ENCODE measurements at regions not wholly inside any gene's neighbourhood (a gene's known extent, or its start where the extent isn't known, plus 50 kb on each side); places are given as distances from the start of the nearest gene placed in this dataset.

DNA sequence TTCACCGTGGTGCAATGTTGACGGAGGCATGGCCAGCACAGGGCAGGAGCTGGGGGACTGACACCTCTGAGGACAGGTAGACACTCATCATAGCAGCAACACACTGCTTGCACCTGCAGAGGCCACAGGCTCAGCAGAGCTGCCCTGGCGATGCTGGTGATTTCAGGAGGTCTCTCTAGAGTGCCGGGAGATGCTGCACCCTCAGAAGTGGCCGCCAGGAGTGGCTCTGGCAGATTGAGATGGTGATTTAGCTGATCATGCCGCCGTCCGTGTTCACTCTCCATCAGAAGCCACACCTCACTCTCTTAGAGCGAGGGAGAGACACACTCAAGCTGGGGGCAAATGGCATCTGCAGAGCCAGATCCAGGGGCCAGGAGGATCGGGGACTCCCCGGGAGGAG, 244.6 kb upstream of the SGCG start:
- no peaks in the 10 kb centered on the region for H3K79me1 ChIP-seq (ENCODE audit: low read depth in 1 of 2, low read length in 2 of 2)
- H2AK5ac ChIP-seq (ENCODE audit: low read depth, low read length) = no peak overlapping the region
- no peaks in the 10 kb centered on the region for H3K9me1 ChIP-seq (ENCODE audit: insufficient read depth, low read length)
- no peak for DNase-seq
- no peaks in the 10 kb centered on the region; the same call in 1 of the 2 replicates for H3K9me3 ChIP-seq (ENCODE audit: control insufficient read depth, insufficient read depth, low read length)
- no peak overlapping the region for H3K4me3 ChIP-seq (ENCODE audit: insufficient read depth, low read depth, low read length)
- no peak overlapping the region for H2AK9ac ChIP-seq (replicated peaks; ENCODE audit: low read depth, low read length, poor library complexity)
- no peak overlapping the region for H3K14ac ChIP-seq (replicated peaks; ENCODE audit: low read depth, low read length)
- H3K56ac ChIP-seq (ENCODE audit: extremely low read depth, insufficient read depth, low read length) = no peak overlapping the region
- H2BK5ac ChIP-seq (ENCODE audit: low read depth, low read length, poor library complexity, severe bottlenecking) = no peak overlapping the region
- no peak overlapping the region for H4K91ac ChIP-seq (ENCODE audit: insufficient read depth, low read depth, low read length)
- H3K9ac ChIP-seq (ENCODE audit: low read depth, low read length) = no peak overlapping the region
- H3K23ac ChIP-seq (ENCODE audit: low read depth, low read length) = no peak overlapping the region
- no peak overlapping the region for H4K8ac ChIP-seq (ENCODE audit: low read depth in 2 of 2, low read length in 2 of 2)
- no peaks in the 10 kb centered on the region for H3K27me3 ChIP-seq (ENCODE audit: control insufficient read depth, insufficient read depth, low read length)
- POLR2A ChIA-PET (ENCODE audit: unreplicated experiment) = no interaction called here
- no peak for ATAC-seq (ENCODE audit: low read depth)
- H2BK120ac ChIP-seq (ENCODE audit: low read depth, low read length) = no peak overlapping the region
- H3K4ac ChIP-seq (ENCODE audit: low read depth, low read length) = no peak overlapping the region
- intact Hi-C loops (cut with micrococcal nuclease) (no loop called here), dilution Hi-C loops (cut with HindIII; ENCODE audit: low sequenced_read_pairs, unreplicated experiment) (no loop called here), in situ Hi-C loops (cut with MboI; ENCODE audit: low sequenced_read_pairs) (no loop called here)
- WGBS, 2 experiments (ENCODE audit: extremely low coverage in 2 of 2, insufficient read length in 1 of 2) = 50% methylated on average over 1 of the region's 11 CpGs; no CpG with 5 or more reads in 1 of the 2 experiments
- no peak overlapping the region for H4K5ac ChIP-seq (ENCODE audit: low read depth, low read length)
- no peak overlapping the region for H2BK20ac ChIP-seq (ENCODE audit: low read depth, low read length)
- H2AFZ ChIP-seq (replicated peaks; ENCODE audit: low read length, poor library complexity) = no peak overlapping the region
- no TSS peak for BruUV-seq (replicated peaks)
- no peak overlapping the region for H3K4me2 ChIP-seq (ENCODE audit: low read depth, low read length)
- H3K27ac ChIP-seq (ENCODE audit: insufficient read depth, low read length) = no peak overlapping the region
- no peak overlapping the region for H3K18ac ChIP-seq (ENCODE audit: low read depth, low read length)
- no peaks in the 10 kb centered on the region; the same call in 1 of the 2 replicates for H4K20me1 ChIP-seq (ENCODE audit: insufficient read depth, low read length)
- H3K4me1 ChIP-seq (ENCODE audit: control insufficient read depth, insufficient read depth, low read length) = no peaks in the 10 kb centered on the region
- H3K36me3 ChIP-seq (ENCODE audit: control insufficient read depth, insufficient read depth, low read length) = no peaks in the 10 kb centered on the region
- TF ChIP-seq, protein P1, sequence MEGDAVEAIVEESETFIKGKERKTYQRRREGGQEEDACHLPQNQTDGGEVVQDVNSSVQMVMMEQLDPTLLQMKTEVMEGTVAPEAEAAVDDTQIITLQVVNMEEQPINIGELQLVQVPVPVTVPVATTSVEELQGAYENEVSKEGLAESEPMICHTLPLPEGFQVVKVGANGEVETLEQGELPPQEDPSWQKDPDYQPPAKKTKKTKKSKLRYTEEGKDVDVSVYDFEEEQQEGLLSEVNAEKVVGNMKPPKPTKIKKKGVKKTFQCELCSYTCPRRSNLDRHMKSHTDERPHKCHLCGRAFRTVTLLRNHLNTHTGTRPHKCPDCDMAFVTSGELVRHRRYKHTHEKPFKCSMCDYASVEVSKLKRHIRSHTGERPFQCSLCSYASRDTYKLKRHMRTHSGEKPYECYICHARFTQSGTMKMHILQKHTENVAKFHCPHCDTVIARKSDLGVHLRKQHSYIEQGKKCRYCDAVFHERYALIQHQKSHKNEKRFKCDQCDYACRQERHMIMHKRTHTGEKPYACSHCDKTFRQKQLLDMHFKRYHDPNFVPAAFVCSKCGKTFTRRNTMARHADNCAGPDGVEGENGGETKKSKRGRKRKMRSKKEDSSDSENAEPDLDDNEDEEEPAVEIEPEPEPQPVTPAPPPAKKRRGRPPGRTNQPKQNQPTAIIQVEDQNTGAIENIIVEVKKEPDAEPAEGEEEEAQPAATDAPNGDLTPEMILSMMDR (conservative IDR thresholded peaks at IDR 0.05; ENCODE audit: low read depth, low read length) = no peak
- no peak for TF ChIP-seq NFE2L2 (IDR thresholded peaks at IDR 0.05; ENCODE audit: low read depth, low read length)
- TF ChIP-seq, protein P2, sequence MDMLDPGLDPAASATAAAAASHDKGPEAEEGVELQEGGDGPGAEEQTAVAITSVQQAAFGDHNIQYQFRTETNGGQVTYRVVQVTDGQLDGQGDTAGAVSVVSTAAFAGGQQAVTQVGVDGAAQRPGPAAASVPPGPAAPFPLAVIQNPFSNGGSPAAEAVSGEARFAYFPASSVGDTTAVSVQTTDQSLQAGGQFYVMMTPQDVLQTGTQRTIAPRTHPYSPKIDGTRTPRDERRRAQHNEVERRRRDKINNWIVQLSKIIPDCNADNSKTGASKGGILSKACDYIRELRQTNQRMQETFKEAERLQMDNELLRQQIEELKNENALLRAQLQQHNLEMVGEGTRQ (IDR thresholded peaks at IDR 0.05; ENCODE audit: low read depth, low read length) = no peak
- no peak for TF ChIP-seq RCOR1 (IDR thresholded peaks at IDR 0.05; ENCODE audit: insufficient replicate concordance, low read length)
- no peak for TF ChIP-seq SMC3 (IDR thresholded peaks at IDR 0.05; ENCODE audit: low read depth, low read length)
- TF ChIP-seq, protein P3, sequence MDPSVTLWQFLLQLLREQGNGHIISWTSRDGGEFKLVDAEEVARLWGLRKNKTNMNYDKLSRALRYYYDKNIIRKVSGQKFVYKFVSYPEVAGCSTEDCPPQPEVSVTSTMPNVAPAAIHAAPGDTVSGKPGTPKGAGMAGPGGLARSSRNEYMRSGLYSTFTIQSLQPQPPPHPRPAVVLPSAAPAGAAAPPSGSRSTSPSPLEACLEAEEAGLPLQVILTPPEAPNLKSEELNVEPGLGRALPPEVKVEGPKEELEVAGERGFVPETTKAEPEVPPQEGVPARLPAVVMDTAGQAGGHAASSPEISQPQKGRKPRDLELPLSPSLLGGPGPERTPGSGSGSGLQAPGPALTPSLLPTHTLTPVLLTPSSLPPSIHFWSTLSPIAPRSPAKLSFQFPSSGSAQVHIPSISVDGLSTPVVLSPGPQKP (IDR thresholded peaks at IDR 0.05; ENCODE audit: borderline replicate concordance, low read depth, low read length) = no peak
- no peak for TF ChIP-seq RFX5 (IDR thresholded peaks at IDR 0.05; ENCODE audit: low read depth, low read length)
- TF ChIP-seq MAZ (IDR thresholded peaks at IDR 0.05; ENCODE audit: borderline replicate concordance, low read depth, low read length) = no peak
- TF ChIP-seq MXI1 (IDR thresholded peaks at IDR 0.05; ENCODE audit: borderline replicate concordance, low read depth, low read length) = no peak
- no peak for TF ChIP-seq FOS (IDR thresholded peaks at IDR 0.05; ENCODE audit: low read depth, low read length)
- TF ChIP-seq RAD21 (IDR thresholded peaks at IDR 0.05; ENCODE audit: low read length) = no peak
- no peak for TF ChIP-seq MAFK (IDR thresholded peaks at IDR 0.05; ENCODE audit: low read depth, low read length)
- no peak for TF ChIP-seq POLR2A (IDR thresholded peaks at IDR 0.05; ENCODE audit: low read depth, low read length)
- no peak for TF ChIP-seq BHLHE40 (IDR thresholded peaks at IDR 0.05; ENCODE audit: low read depth, low read length)
- TF ChIP-seq CHD1 (IDR thresholded peaks at IDR 0.05; ENCODE audit: low read depth, low read length) = no peak
- H2BK15ac ChIP-seq (ENCODE audit: low read depth, low read length) = no peak overlapping the region
- CTCF ChIA-PET = no interaction called here
